ENCODE measurements at regions not wholly inside any gene's neighbourhood (a gene's known extent, or its start where the extent isn't known, plus 50 kb on each side); places are given as distances from the start of the nearest gene placed in this dataset.

GRCh38 chr10:33673839-33674415, 339.5 kb upstream of the NRP1 start:
- TF ChIP-seq CTCF (conservative IDR thresholded peaks at IDR 0.05 in 1 of 2, IDR thresholded peaks at IDR 0.05 in 1 of 2; ENCODE audit: low read depth in 1 of 2, low read length in 2 of 2) (no peak), EZH2 (IDR thresholded peaks at IDR 0.05; ENCODE audit: low read length, missing control alignments) (no peak)
